Large intestine (tissue), 3 donors: ENCODE measurements at regions not wholly inside any gene's neighbourhood (a gene's known extent, or its start where the extent isn't known, plus 50 kb on each side); places are given as distances from the start of the nearest gene placed in this dataset.
"Not testable (repeated sequence)": the region's sequence is repeated elsewhere in the genome, so short reads cannot be mapped to it uniquely, and the experiment has no call there.

ENCODE experiments used
- DNase-seq, 2 donors: peaks; one replicate each; pipeline versions ENCODE4 v3.0.0 to v3.0.0-alpha.2; 2013
- H3K27ac ChIP-seq: one replicate; pipeline ENCODE4 v1.5.1; 2013; ENCODE audit warnings: low read length
- H3K27me3 ChIP-seq: 2 replicates; pipeline ENCODE4 v1.6.1; 2013; ENCODE audit warnings: low read length; ENCODE audit not compliant: control insufficient read depth, insufficient read depth
- H3K36me3 ChIP-seq: 2 replicates; pipeline ENCODE4 v1.6.1; 2013; ENCODE audit warnings: low read length; ENCODE audit not compliant: control insufficient read depth, insufficient read depth
- H3K4me1 ChIP-seq: one replicate; pipeline ENCODE4 v1.6.1; 2013; ENCODE audit warnings: low read length; ENCODE audit not compliant: control insufficient read depth, insufficient read depth
- H3K4me3 ChIP-seq: one replicate; pipeline ENCODE4 v1.5.1; 2013; ENCODE audit warnings: low read length
- H3K9me3 ChIP-seq: one replicate; pipeline ENCODE4 v1.6.1; 2013; ENCODE audit warnings: mild to moderate bottlenecking, low read depth, low read length, moderate library complexity; ENCODE audit not compliant: control insufficient read depth
- WGBS: methylation state at CpG from one replicate; pipeline ENCODE4 v1.1.5; 2013; ENCODE audit warnings: low lambda C conversion rate; ENCODE audit not compliant: insufficient coverage; 5-methylcytosine and 5-hydroxymethylcytosine counted together

GRCh38 chr2:65608466-65608865, 176.1 kb upstream of the SPRED2 start:
- H3K27me3 ChIP-seq, result peaks cover 14% of the 10 kb centered on the region
- WGBS, result no CpG with 5 or more reads among the region's 5 CpGs
- DNase-seq, result no peak
- no peak overlapping the region for H3K4me3 ChIP-seq
- H3K9me3 ChIP-seq, result no peaks in the 10 kb centered on the region
- H3K27ac ChIP-seq, result no peak overlapping the region
- H3K36me3 ChIP-seq, result no peaks in the 10 kb centered on the region
- H3K4me1 ChIP-seq, result no peaks in the 10 kb centered on the region

GRCh38 chr2:65607662-65608305, 175.4 kb upstream of the SPRED2 start:
- Histone ChIP-seq H3K4me1 (no peaks in the 10 kb centered on the region), H3K36me3 (no peaks in the 10 kb centered on the region), H3K4me3 (no peak overlapping the region), H3K27ac (no peak overlapping the region), H3K9me3 (no peaks in the 10 kb centered on the region), H3K27me3 (peaks cover 14% of the 10 kb centered on the region)
- WGBS, result no CpG with 5 or more reads among the region's 14 CpGs
- DNase-seq, result no peak

GRCh38 chr2:65605743-65606058, 173.3 kb upstream of the SPRED2 start:
- no peak overlapping the region for H3K4me3 ChIP-seq
- peaks cover 3% of the 10 kb centered on the region for H3K9me3 ChIP-seq
- no peak overlapping the region for H3K27ac ChIP-seq
- H3K27me3 ChIP-seq, result peaks cover 14% of the 10 kb centered on the region
- no peaks in the 10 kb centered on the region for H3K36me3 ChIP-seq
- no peak for DNase-seq
- H3K4me1 ChIP-seq, result no peaks in the 10 kb centered on the region

GRCh38 chr2:65605058-65605742, 172.8 kb upstream of the SPRED2 start:
- DNase-seq, result no peak

GRCh38 chr2:65604246-65604645, 171.8 kb upstream of the SPRED2 start:
- no CpG with 5 or more reads among the region's 4 CpGs for WGBS
- no peaks in the 10 kb centered on the region for H3K4me1 ChIP-seq
- H3K4me3 ChIP-seq, result no peak overlapping the region
- peaks cover 12% of the 10 kb centered on the region for H3K27me3 ChIP-seq
- DNase-seq, result no peak
- H3K9me3 ChIP-seq, result peaks cover 3% of the 10 kb centered on the region
- H3K36me3 ChIP-seq, result no peaks in the 10 kb centered on the region
- H3K27ac ChIP-seq, result no peak overlapping the region

More at GRCh38 chr2:65605058-65605742, 172.8 kb upstream of the SPRED2 start:
- Histone ChIP-seq H3K4me1 (no peaks in the 10 kb centered on the region), H3K9me3 (peaks cover 3% of the 10 kb centered on the region), H3K27me3 (peaks cover 14% of the 10 kb centered on the region), H3K4me3 (no peak overlapping the region), H3K27ac (no peak overlapping the region), H3K36me3 (no peaks in the 10 kb centered on the region)
- WGBS, result no CpG with 5 or more reads among the region's 4 CpGs

GRCh38 chr2:65602603-65603235, 170.3 kb upstream of the SPRED2 start:
- no peak overlapping the region for H3K4me3 ChIP-seq
- H3K27me3 ChIP-seq, result peaks cover 5% of the 10 kb centered on the region
- H3K4me1 ChIP-seq, result no peaks in the 10 kb centered on the region
- H3K9me3 ChIP-seq, result peaks cover 3% of the 10 kb centered on the region
- no peak for DNase-seq
- no peak overlapping the region for H3K27ac ChIP-seq
- no peaks in the 10 kb centered on the region for H3K36me3 ChIP-seq
- 80% methylated on average over 1 of the region's 4 CpGs for WGBS

- not testable (repeated sequence) for H3K9me3 ChIP-seq, H3K4me3 ChIP-seq, DNase-seq, H3K27me3 ChIP-seq, H3K4me1 ChIP-seq, H3K27ac ChIP-seq, H3K36me3 ChIP-seq
- WGBS, result no CpG with 5 or more reads among the region's 33 CpGs
Measured at GRCh38 chr2:65600871-65601270, 168.5 kb upstream of the SPRED2 start.

- WGBS, result no CpG with 5 or more reads among the region's 26 CpGs
- H3K27me3 ChIP-seq, H3K4me1 ChIP-seq, H3K36me3 ChIP-seq, H3K27ac ChIP-seq, DNase-seq, H3K9me3 ChIP-seq, H3K4me3 ChIP-seq: not testable (repeated sequence)
Measured at GRCh38 chr2:65600351-65600750, 168.0 kb upstream of the SPRED2 start.

GRCh38 chr2:65599693-65600092, 167.3 kb upstream of the SPRED2 start:
- DNase-seq, result no peak
- H3K27ac ChIP-seq, result no peak overlapping the region
- H3K4me3 ChIP-seq, result no peak overlapping the region
- H3K27me3 ChIP-seq, result no peaks in the 10 kb centered on the region
- WGBS, result 67% methylated on average over 3 of the region's 6 CpGs
- no peaks in the 10 kb centered on the region for H3K4me1 ChIP-seq
- H3K36me3 ChIP-seq, result no peaks in the 10 kb centered on the region
- H3K9me3 ChIP-seq, result peaks cover 3% of the 10 kb centered on the region

- WGBS, result no CpG with 5 or more reads among the region's 1 CpG
- no peaks in the 10 kb centered on the region for H3K36me3 ChIP-seq
- H3K9me3 ChIP-seq, result peaks cover 7% of the 10 kb centered on the region
- H3K4me1 ChIP-seq, result no peaks in the 10 kb centered on the region
- no peak overlapping the region for H3K27ac ChIP-seq
- DNase-seq, result no peak
- H3K27me3 ChIP-seq, result no peaks in the 10 kb centered on the region
- H3K4me3 ChIP-seq, result no peak overlapping the region
Measured at GRCh38 chr2:65598996-65599395, 166.6 kb upstream of the SPRED2 start.

GRCh38 chr2:65598264-65598663, 165.9 kb upstream of the SPRED2 start:
- WGBS, result 100% methylated on average over 1 of the region's 4 CpGs
- H3K4me3 ChIP-seq, result no peak overlapping the region
- peaks cover 7% of the 10 kb centered on the region for H3K9me3 ChIP-seq
- H3K4me1 ChIP-seq, result no peaks in the 10 kb centered on the region
- no peak for DNase-seq
- H3K36me3 ChIP-seq, result no peaks in the 10 kb centered on the region
- no peaks in the 10 kb centered on the region for H3K27me3 ChIP-seq
- no peak overlapping the region for H3K27ac ChIP-seq
